Prostate gland (tissue), 2 donors: ENCODE measurements at regions not wholly inside any gene's neighbourhood (a gene's known extent, or its start where the extent isn't known, plus 50 kb on each side); places are given as distances from the start of the nearest gene placed in this dataset.

Experiments used
- POLR2A ChIP-seq: fragments of 450-650 bp; IDR thresholded peaks from one replicate; pipeline ENCODE4 v1.6.1; 2016; ENCODE audit warnings: antibody characterized with exemption, mild to moderate bottlenecking
- POLR2AphosphoS5 ChIP-seq: sonication (generic); formaldehyde crosslinking; IDR thresholded peaks from one replicate; pipeline ENCODE4 v1.6.1; 2017; ENCODE audit warnings: antibody characterized with exemption
- TF ChIP-seq, protein P1 (sequence below), 4 experiments: fragments of 200-600 bp in 2 of 4; fragments of 450-650 bp in 2 of 4; sonication (generic) in 2 of 4; IDR thresholded peaks; 1 replicate in 3 of 4; 2 replicates in 1 of 4; pipeline ENCODE4 v1.5.1; 2016 to 2019; ENCODE audit warnings: antibody characterized with exemption in 4 of 4, mild to moderate bottlenecking in 2 of 4, moderate library complexity in 2 of 4

DNA sequence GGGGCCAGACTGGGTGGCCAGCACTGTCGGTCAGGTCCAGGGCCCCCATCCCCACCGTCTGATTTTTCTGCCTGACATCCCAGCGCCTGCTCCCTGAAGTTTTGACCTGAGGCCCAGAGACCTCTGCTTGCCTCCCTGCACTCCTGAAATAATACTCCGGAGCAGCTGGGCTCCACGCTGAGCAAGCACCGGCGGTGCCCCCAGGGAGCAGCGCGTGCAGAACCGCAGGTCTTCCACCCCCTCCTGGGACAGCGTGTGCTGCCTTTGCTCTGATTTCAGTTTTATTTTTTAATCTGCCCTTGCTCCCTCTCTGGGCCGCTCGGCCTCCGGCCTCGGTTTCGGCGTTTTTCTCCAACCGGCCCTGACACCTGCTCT lies 132.4 kb upstream of the GSE1 start:
- TF ChIP-seq, protein P1, sequence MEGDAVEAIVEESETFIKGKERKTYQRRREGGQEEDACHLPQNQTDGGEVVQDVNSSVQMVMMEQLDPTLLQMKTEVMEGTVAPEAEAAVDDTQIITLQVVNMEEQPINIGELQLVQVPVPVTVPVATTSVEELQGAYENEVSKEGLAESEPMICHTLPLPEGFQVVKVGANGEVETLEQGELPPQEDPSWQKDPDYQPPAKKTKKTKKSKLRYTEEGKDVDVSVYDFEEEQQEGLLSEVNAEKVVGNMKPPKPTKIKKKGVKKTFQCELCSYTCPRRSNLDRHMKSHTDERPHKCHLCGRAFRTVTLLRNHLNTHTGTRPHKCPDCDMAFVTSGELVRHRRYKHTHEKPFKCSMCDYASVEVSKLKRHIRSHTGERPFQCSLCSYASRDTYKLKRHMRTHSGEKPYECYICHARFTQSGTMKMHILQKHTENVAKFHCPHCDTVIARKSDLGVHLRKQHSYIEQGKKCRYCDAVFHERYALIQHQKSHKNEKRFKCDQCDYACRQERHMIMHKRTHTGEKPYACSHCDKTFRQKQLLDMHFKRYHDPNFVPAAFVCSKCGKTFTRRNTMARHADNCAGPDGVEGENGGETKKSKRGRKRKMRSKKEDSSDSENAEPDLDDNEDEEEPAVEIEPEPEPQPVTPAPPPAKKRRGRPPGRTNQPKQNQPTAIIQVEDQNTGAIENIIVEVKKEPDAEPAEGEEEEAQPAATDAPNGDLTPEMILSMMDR (IDR thresholded peaks at IDR 0.05): no peak
- TF ChIP-seq POLR2AphosphoS5 (no peak), POLR2A (no peak)
